NOMO-1 treated with dmso at 0.1 percent for 144 hours (cell line): ENCODE measurements at regions not wholly inside any gene's neighbourhood (a gene's known extent, or its start where the extent isn't known, plus 50 kb on each side); places are given as distances from the start of the nearest gene placed in this dataset.

Source experiments
- DNase-seq: peaks from one replicate; lab custom pipeline; 2025; ENCODE audit not compliant: unreplicated experiment; lab: John Stamatoyannopoulos, UW

DNA sequence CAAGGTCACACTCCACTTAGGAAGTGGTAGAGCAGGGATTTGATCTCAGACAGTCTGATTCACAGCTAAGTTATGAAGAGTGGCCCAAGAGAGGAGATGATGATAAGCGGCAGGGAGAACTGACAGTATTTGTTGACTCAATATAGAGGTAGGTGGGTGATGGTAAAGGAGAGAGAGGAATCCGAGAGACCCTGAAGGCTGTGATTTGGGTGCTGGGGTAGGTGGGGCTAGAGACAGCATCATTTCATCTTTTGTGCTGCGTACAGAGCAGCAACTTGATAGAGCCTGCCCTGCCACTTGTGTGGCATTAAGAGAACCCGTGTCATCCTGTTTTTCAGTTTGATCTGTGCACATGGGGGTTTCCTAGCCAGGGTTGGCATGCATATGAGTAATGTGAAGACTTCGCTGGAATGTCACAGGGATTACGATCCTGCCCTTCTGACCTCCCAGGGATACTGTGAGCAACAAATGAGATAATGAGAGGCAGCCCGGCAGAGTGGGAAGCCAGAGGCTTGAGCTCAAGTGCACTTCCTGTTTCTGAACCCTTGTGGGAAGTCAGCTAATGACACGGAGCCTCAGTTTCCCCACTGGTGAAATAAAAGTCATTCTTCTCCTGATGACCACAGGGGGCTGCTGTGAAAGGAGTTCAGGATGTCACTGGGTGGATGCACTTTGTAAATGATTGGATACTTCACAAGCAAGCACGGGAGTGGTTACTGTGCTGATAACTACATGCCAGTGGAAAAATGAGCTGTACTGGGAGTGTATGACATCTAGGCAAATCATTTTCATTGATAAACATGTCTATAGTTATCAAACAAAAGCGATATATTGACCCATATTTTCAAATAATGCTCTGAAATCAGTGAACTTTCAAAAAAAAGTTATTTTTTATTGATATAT lies 59.5 kb upstream of the IGF1 start:
- no peak for DNase-seq

DNA sequence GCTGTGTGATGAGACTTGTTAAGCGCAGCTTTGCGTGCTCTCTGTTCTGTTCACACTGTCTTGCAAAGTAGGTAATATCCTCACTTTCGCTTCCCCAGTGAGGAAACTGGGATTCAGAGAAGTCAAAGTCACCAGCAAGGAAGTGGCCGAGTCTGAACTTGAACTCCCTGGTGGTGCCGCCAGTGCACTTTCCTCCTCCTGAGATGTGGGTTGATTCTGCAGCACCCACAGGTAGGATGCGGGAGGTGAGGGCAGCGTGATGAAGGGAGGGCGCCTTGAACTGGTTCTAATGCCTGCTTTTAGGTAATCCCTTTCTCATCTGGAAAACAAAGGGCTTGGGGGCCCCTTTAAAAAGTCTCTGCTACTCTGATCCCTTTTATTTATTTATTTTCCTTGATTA lies 54.9 kb upstream of the IGF1 start:
- DNase-seq, result no peak

DNA sequence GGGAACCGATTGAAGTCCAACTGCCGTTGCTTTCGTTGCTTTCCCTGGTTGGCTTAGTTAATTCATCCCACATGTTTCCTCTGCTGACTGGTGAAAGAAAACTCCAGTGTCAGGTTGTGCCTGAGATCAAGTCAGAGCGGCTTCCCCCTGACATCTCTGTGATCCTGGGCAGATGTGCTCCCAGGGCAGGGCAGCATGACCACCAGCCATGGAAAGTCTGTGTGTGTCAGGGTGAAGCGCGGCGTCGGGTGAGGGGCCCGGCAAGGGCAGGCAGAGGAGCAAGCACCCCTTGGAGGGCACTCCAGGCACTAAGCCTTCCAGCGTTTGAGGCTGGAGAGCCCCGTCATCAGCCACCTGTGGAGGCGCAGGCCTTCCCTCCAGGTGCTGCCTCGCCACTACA lies 54.5 kb upstream of the IGF1 start:
- DNase-seq, result no peak

DNA sequence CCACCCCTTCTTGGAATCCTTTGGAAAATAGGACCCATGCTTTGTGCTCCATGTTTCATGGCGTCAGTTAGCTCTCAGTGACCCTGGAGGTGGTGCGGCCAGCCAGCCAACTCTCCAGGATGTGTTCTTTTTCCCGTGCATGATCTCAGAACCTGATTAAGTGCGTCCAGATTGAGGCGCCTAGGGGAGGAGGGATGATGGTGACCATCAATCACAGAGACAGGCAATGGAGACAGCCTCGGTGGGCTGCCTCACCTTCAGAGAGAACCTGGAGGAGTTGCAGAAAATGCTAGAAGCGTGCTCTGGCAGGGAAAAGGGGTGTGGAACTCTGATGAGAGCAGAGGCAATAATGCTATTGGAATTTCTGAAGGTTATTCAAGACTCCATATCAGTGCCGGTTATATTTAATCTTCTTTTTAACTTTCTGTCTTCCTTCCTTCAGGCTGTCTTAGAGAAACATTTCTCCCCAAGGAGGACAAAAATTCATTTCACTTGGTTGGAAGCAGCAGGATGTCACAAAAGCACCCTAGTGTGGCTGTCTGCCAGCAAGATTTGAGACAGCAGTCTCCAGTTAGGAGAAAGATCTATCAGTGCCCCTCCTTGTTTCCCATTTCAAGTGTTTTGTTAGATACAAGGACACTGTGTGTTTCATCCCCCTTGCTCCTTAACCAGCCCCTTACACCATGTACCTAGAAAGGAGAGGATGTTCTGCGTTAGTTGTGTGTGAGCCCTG lies 53.3 kb upstream of the IGF1 start:
- no peak for DNase-seq
